Activated gamma-delta T cell treated with anti-CD3 and anti-CD28 coated beads, Interleukin-2, amount 50 U/mL, for 16 hours (primary cell): ENCODE measurements at regions not wholly inside any gene's neighbourhood (a gene's known extent, or its start where the extent isn't known, plus 50 kb on each side); places are given as distances from the start of the nearest gene placed in this dataset.

Experiments used
- DNase-seq: peaks from one replicate; pipeline ENCODE4 v3.0.0-alpha.2; 2020; ENCODE audit warnings: low read depth

- no peak for DNase-seq
These were observed 289.2 kb upstream of the DMRT1 start for GRCh38 chr9:551986-552929.

- no peak for DNase-seq
These were observed 286.0 kb upstream of the DMRT1 start for GRCh38 chr9:555493-555892.

GRCh38 chr9:556199-556598 lies 285.3 kb upstream of the DMRT1 start:
- no peak for DNase-seq

- DNase-seq = no peak
These were observed 284.8 kb upstream of the DMRT1 start for GRCh38 chr9:556675-557074.

GRCh38 chr9:557601-558201 lies 283.8 kb upstream of the DMRT1 start:
- no peak for DNase-seq

- no peak for DNase-seq
These were observed 280.1 kb upstream of the DMRT1 start for GRCh38 chr9:561427-561826.

- no peak for DNase-seq
These were observed 278.3 kb upstream of the DMRT1 start for GRCh38 chr9:563200-563599.

- DNase-seq = no peak
These were observed 276.0 kb upstream of the DMRT1 start for GRCh38 chr9:565528-565927.

- no peak for DNase-seq
These were observed 274.3 kb upstream of the DMRT1 start for GRCh38 chr9:567128-567746.

- no peak for DNase-seq
These were observed 273.7 kb upstream of the DMRT1 start for GRCh38 chr9:567747-568305.

GRCh38 chr9:569296-569695 lies 272.2 kb upstream of the DMRT1 start:
- no peak for DNase-seq

- no peak for DNase-seq
These were observed 271.3 kb upstream of the DMRT1 start for GRCh38 chr9:570187-570586.

GRCh38 chr9:571066-571465 lies 270.4 kb upstream of the DMRT1 start:
- no peak for DNase-seq

- no peak for DNase-seq
These were observed 269.8 kb upstream of the DMRT1 start for GRCh38 chr9:571741-572140.

GRCh38 chr9:573691-574410 lies 267.6 kb upstream of the DMRT1 start:
- no peak for DNase-seq

- DNase-seq = no peak
These were observed 266.4 kb upstream of the DMRT1 start for GRCh38 chr9:575139-575538.

GRCh38 chr9:580652-581342 lies 260.7 kb upstream of the DMRT1 start:
- DNase-seq = no peak

- DNase-seq = no peak
These were observed 259.6 kb upstream of the DMRT1 start for GRCh38 chr9:581673-582497.

GRCh38 chr9:582775-583174 lies 258.7 kb upstream of the DMRT1 start:
- no peak for DNase-seq

GRCh38 chr9:587527-587926 lies 254.0 kb upstream of the DMRT1 start:
- DNase-seq = no peak

GRCh38 chr9:588981-589380 lies 252.5 kb upstream of the DMRT1 start:
- no peak for DNase-seq
